GM10266 (cell line): ENCODE measurements at regions not wholly inside any gene's neighbourhood (a gene's known extent, or its start where the extent isn't known, plus 50 kb on each side); places are given as distances from the start of the nearest gene placed in this dataset.

Source experiments
- DNase-seq: peaks from one replicate; pipeline ENCODE4 v3.0.0; 2012; ENCODE audit errors: extremely low spot score
- CTCF ChIP-seq: IDR thresholded peaks from 2 replicates; pipeline ENCODE4 v1.5.1; 2012; ENCODE audit warnings: mild to moderate bottlenecking, low read depth; ENCODE audit not compliant: control insufficient read depth, insufficient read depth; ENCODE audit errors: missing control alignments

GRCh38 chr10:6327961-6328698, 125.4 kb downstream of the PFKFB3 start:
- no peak for TF ChIP-seq CTCF

GRCh38 chr10:6328699-6329423, 126.1 kb downstream of the PFKFB3 start:
- TF ChIP-seq CTCF = no peak
- no peak for DNase-seq

More at GRCh38 chr10:6327961-6328698, 125.4 kb downstream of the PFKFB3 start:
- no peak for DNase-seq

GRCh38 chr10:6333086-6333485, 130.4 kb downstream of the PFKFB3 start:
- no peak for TF ChIP-seq CTCF
- no peak for DNase-seq

GRCh38 chr10:6333973-6334372, 131.2 kb downstream of the PFKFB3 start:
- DNase-seq = no peak
- TF ChIP-seq CTCF = no peak

- no peak for DNase-seq
- TF ChIP-seq CTCF = no peak
Observed at GRCh38 chr10:6336016-6336415, 133.3 kb downstream of the PFKFB3 start.

GRCh38 chr10:6337382-6337781, 134.7 kb downstream of the PFKFB3 start:
- TF ChIP-seq CTCF = no peak
- DNase-seq = no peak

- DNase-seq = no peak
- no peak for TF ChIP-seq CTCF
Observed at GRCh38 chr10:6338361-6338760, 135.6 kb downstream of the PFKFB3 start.
